K562 (cell line): ENCODE measurements at regions not wholly inside any gene's neighbourhood (a gene's known extent, or its start where the extent isn't known, plus 50 kb on each side); places are given as distances from the start of the nearest gene placed in this dataset.

ENCODE experiments used
- ATAC-seq: fragments of 200-7000 bp; cut with Tn5 transposase; 3 replicates; pipeline ENCODE4 v1.9.1; 2020; ENCODE audit warnings: moderate library complexity
- BruUV-seq: library from RNA; stranded (reverse); fragments of 400-500 nt; replicated peaks from 2 replicates; lab custom pipeline; 2021; lab: Mats Ljungman, UMichigan
- CTCF ChIA-PET: fragments of 300-600 bp; formaldehyde crosslinking; extraction: SDS; loops from one replicate; lab custom pipeline; 2021; ENCODE audit warnings: low intra/inter-chr PET ratio; lab: Yijun Ruan, JAX
- POLR2A ChIA-PET: fragments of 300-600, 350-650 bp; sonication (Branson Sonifier 250); formaldehyde crosslinking; extraction: SDS; loops from one replicate; lab custom pipeline; 2021; ENCODE audit warnings: antibody characterized with exemption, inconsistent platforms; lab: Yijun Ruan, JAX
- DNase-seq, 4 experiments: peaks; one replicate each; pipeline versions ENCODE4 v3.0.0 to v3.0.0-alpha.2; 2011 to 2018; ENCODE audit warnings: low spot score in 3 of 4, mixed read lengths in 3 of 4; ENCODE audit errors: extremely low read depth in 1 of 4
- FAIRE-seq: peaks from 2 replicates; lab custom pipeline; 2011; peaks lifted over from hg19 to GRCh38; lab: Jason Lieb, UNC
- H2AFZ ChIP-seq: 2 replicates; pipeline ENCODE4 v1.6.0; 2011; ENCODE audit warnings: low read depth, low read length, control low read depth, inconsistent platforms
- H3K27ac ChIP-seq: fragments of 200-600 bp; 3 replicates; pipeline ENCODE4 v1.8.0; 2011; ENCODE audit warnings: low read depth, mild to moderate bottlenecking, control low read depth, inconsistent platforms, low read length, moderate library complexity, mixed read lengths; ENCODE audit errors: extremely low read depth
- H3K27me3 ChIP-seq, 2 experiments: fragments of 300-600 bp in 1 of 2; 2 replicates in 1 of 2; 3 replicates in 1 of 2; pipeline versions ENCODE4 v1.6.0 to v1.8.0; 2011; ENCODE audit warnings: inconsistent platforms in 2 of 2, low read length in 2 of 2, mild to moderate bottlenecking in 1 of 2, mixed read lengths in 1 of 2, moderate library complexity in 1 of 2; ENCODE audit not compliant: control insufficient read depth in 2 of 2, insufficient read depth in 2 of 2
- H3K36me3 ChIP-seq: fragments of 300-600 bp; 3 replicates; pipeline ENCODE4 v1.8.0; 2011; ENCODE audit warnings: mild to moderate bottlenecking, low read length, inconsistent platforms; ENCODE audit not compliant: control insufficient read depth, insufficient read depth
- H3K4me1 ChIP-seq, 2 experiments: fragments of 200-600 bp in 1 of 2; replicated peaks in 1 of 2; 2 replicates in 1 of 2; 3 replicates in 1 of 2; pipeline versions ENCODE4 v1.5.1 to v1.8.0; 2011; ENCODE audit warnings: inconsistent platforms in 2 of 2, low read length in 2 of 2, mild to moderate bottlenecking in 1 of 2, mixed read lengths in 1 of 2, moderate library complexity in 1 of 2; ENCODE audit not compliant: control insufficient read depth in 2 of 2, insufficient read depth in 2 of 2
- H3K4me2 ChIP-seq: 2 replicates; pipeline ENCODE4 v1.6.1; 2011; ENCODE audit warnings: low read length, control low read depth, inconsistent platforms, mixed read lengths; ENCODE audit not compliant: insufficient read depth
- H3K4me3 ChIP-seq: fragments of 200-600 bp; sonication (generic), shearing (Covaris generic); 2 replicates; pipeline ENCODE4 v1.5.1; 2016; ENCODE audit warnings: control low read depth, inconsistent platforms
- H3K79me2 ChIP-seq: fragments of 200-600 bp; 3 replicates; pipeline ENCODE4 v1.8.0; 2011; ENCODE audit warnings: low read length, inconsistent platforms; ENCODE audit not compliant: control insufficient read depth, insufficient read depth
- H3K9ac ChIP-seq, 2 experiments: 2 replicates each; pipeline versions ENCODE4 v1.6.0 to v1.6.1; 2011; ENCODE audit warnings: low read depth in 2 of 2, low read length in 2 of 2, control low read depth in 1 of 2, inconsistent platforms in 1 of 2, mild to moderate bottlenecking in 1 of 2, mixed read lengths in 1 of 2; ENCODE audit not compliant: insufficient read depth in 1 of 2
- H3K9me1 ChIP-seq: one replicate; pipeline ENCODE4 v1.6.0; 2011; ENCODE audit warnings: inconsistent platforms, mild to moderate bottlenecking, low read length, moderate library complexity; ENCODE audit not compliant: control insufficient read depth, insufficient read depth
- H3K9me3 ChIP-seq: replicated peaks from 2 replicates; pipeline ENCODE4 v1.5.1; 2011; ENCODE audit warnings: low read depth, low read length, inconsistent platforms; ENCODE audit not compliant: control insufficient read depth, insufficient read depth
- H4K20me1 ChIP-seq: replicated peaks from 2 replicates; pipeline ENCODE4 v1.6.1; 2011; ENCODE audit warnings: low read length, inconsistent platforms, mixed read lengths; ENCODE audit not compliant: control insufficient read depth, insufficient read depth
- BRCA1 ChIP-seq, 2 experiments: fragments of 450-650 bp in 1 of 2; sonication (generic) in 1 of 2; formaldehyde crosslinking in 1 of 2; IDR thresholded peaks; 2 replicates each; pipeline versions ENCODE4 v1.5.0 to v1.6.1; 2017 to 2020; ENCODE audit warnings: mild to moderate bottlenecking in 1 of 2, missing genetic modification reagents in 1 of 2
- C11orf30 ChIP-seq: fragments of 450-650 bp; IDR thresholded peaks from 2 replicates; pipeline ENCODE4 v1.6.1; 2016; ENCODE audit warnings: low read depth, mild to moderate bottlenecking
- CBX5 ChIP-seq: IDR thresholded peaks from 2 replicates; pipeline ENCODE4 v1.6.1; 2014; ENCODE audit warnings: low read depth, borderline replicate concordance
- EP400 ChIP-seq: fragments of 450-650 bp; IDR thresholded peaks from 2 replicates; pipeline ENCODE4 v1.6.1; 2017; ENCODE audit warnings: antibody characterized with exemption, mild to moderate bottlenecking, moderate library complexity
- KLF10 ChIP-seq: fragments of 250-450 bp; sonication (Bioruptor Pico); IDR thresholded peaks from 2 replicates; pipeline ENCODE4 v1.6.1; 2021; ENCODE audit warnings: matching md5 sums
- PRDM10 ChIP-seq: fragments of 450-650 bp; IDR thresholded peaks from 2 replicates; pipeline ENCODE4 v1.6.1; 2018; ENCODE audit not compliant: partially characterized antibody
- RBM15 ChIP-seq: fragments of 200-400 bp; formaldehyde crosslinking; IDR thresholded peaks from 2 replicates; pipeline ENCODE4 v1.6.1; 2018; ENCODE audit warnings: mild to moderate bottlenecking, low read length, moderate library complexity; ENCODE audit not compliant: insufficient read depth
- USF1 ChIP-seq: sonication (generic); formaldehyde crosslinking; IDR thresholded peaks from 2 replicates; pipeline ENCODE4 v1.9.0; 2022; ENCODE audit warnings: mild to moderate bottlenecking, missing genetic modification reagents
- ZBTB1 ChIP-seq: sonication (generic); formaldehyde crosslinking; IDR thresholded peaks from 2 replicates; pipeline ENCODE4 v1.8.1; 2023; ENCODE audit warnings: missing genetic modification reagents, low read depth, mild to moderate bottlenecking, borderline replicate concordance
- ZBTB9 ChIP-seq: fragments of 450-650 bp; formaldehyde crosslinking; IDR thresholded peaks from 2 replicates; pipeline ENCODE4 v1.4.0; 2020; ENCODE audit warnings: mild to moderate bottlenecking, moderate library complexity
- ZNF121 ChIP-seq: sonication (generic); formaldehyde crosslinking; conservative IDR thresholded peaks from 2 replicates; pipeline ENCODE4 v1.8.0; 2022; ENCODE audit warnings: missing genetic modification reagents
- ZNF184 ChIP-seq: sonication (generic); formaldehyde crosslinking; IDR thresholded peaks from 2 replicates; pipeline ENCODE4 v1.5.0; 2020; ENCODE audit warnings: missing genetic modification reagents
- ZNF512 ChIP-seq: IDR thresholded peaks from 2 replicates; pipeline ENCODE4 v1.6.1; 2016; ENCODE audit warnings: missing genetic modification characterization, missing compliant biosample characterization
- ZNF586 ChIP-seq: fragments of 450-650 bp; formaldehyde crosslinking; conservative IDR thresholded peaks from 2 replicates; pipeline ENCODE4 v1.4.0; 2020; ENCODE audit warnings: mild to moderate bottlenecking, moderate library complexity
- ZNF696 ChIP-seq: fragments of 250-450 bp; sonication (Bioruptor Pico); conservative IDR thresholded peaks from 2 replicates; pipeline ENCODE4 v1.4.0; 2020; ENCODE audit warnings: mild to moderate bottlenecking, moderate library complexity
- WGBS: fragments of 100-300 bp; shearing (Covaris generic); methylation state at CpG from one replicate; pipeline ENCODE4 v1.1.6; 2016; ENCODE audit warnings: low coverage, mixed read lengths; ENCODE audit not compliant: insufficient coverage; ENCODE audit errors: missing lambda C conversion rate; 5-methylcytosine and 5-hydroxymethylcytosine counted together
- in situ Hi-C: fragments of 300-500 bp; cut with MboI; formaldehyde crosslinking; loops from 4 replicates; pipeline ENCODE4 v1.15.0; 2018; ENCODE audit warnings: inconsistent platforms, mixed read lengths
- intact Hi-C: fragments of 100-400 bp; cut with micrococcal nuclease; formaldehyde crosslinking; loops from 2 replicates; pipeline ENCODE4 v1.14.2; 2022

- TF ChIP-seq ZNF512 = no peak
These were observed 67.4 kb upstream of the FOXB1 start (continued) for GRCh38 chr15:59936741-59937140.

GRCh38 chr15:59933607-59934006 is 70.5 kb upstream of the FOXB1 start:
- Histone ChIP-seq H3K27me3 (peaks cover 4 to 8% of the 10 kb centered on the region in 2 experiments; a peak in 3 of 5 replicates), H3K79me2 (no peaks in the 10 kb centered on the region), H3K4me2 (no peak overlapping the region), H4K20me1 (no peaks in the 10 kb centered on the region), H3K9ac (no peak overlapping the region), H3K9me1 (no peaks in the 10 kb centered on the region), H3K9me3 (no peaks in the 10 kb centered on the region), H3K36me3 (no peaks in the 10 kb centered on the region), H3K4me1 (no peaks in the 10 kb centered on the region), H3K27ac (no peak overlapping the region), H3K4me3 (no peak overlapping the region), H2AFZ (no peak overlapping the region)
- DNase-seq (no peak), ATAC-seq (no peak), FAIRE-seq (no peak)
- in situ Hi-C loops (no loop called here), intact Hi-C loops (no loop called here)
- CTCF ChIA-PET = no interaction called here
- BruUV-seq = no TSS peak
- WGBS = 0% methylated on average over 4 of the region's 4 CpGs
- POLR2A ChIA-PET = interaction anchor here (0.6 kb wide), 1 partner anchor 8 kb away, joined by 3 read pairs; no protein-coding TSS in a partner anchor
- TF ChIP-seq ZBTB1 (CRISPR knock-in tag) (no peak), ZBTB9 (CRISPR knock-in tag) (no peak), RBM15 (no peak), ZNF121 (CRISPR knock-in tag) (no peak), USF1 (CRISPR knock-in tag) (no peak), ZNF184 (no peak), ZNF696 (CRISPR knock-in tag) (no peak), PRDM10 (no peak), ZNF586 (no peak), CBX5 (no peak), C11orf30 (no peak), BRCA1 (IDR thresholded peaks at IDR 0.05) (no peak), BRCA1 (CRISPR knock-in tag; IDR thresholded peaks at IDR 0.05) (no peak), EP400 (no peak), KLF10 (CRISPR knock-in tag) (no peak)
